Peyer's patch (tissue), 4 donors: ENCODE measurements at regions not wholly inside any gene's neighbourhood (a gene's known extent, or its start where the extent isn't known, plus 50 kb on each side); places are given as distances from the start of the nearest gene placed in this dataset.

Source experiments
- POLR2A ChIP-seq, 2 donors: fragments of 450-650 bp; IDR thresholded peaks; one replicate each; pipeline ENCODE4 v1.5.1; 2017; ENCODE audit warnings: antibody characterized with exemption in 2 of 2, mild to moderate bottlenecking in 2 of 2, moderate library complexity in 2 of 2
- TF ChIP-seq, protein P1 (sequence below), 6 experiments: fragments of 450-650 bp in 4 of 6; fragments of 200-600 bp in 2 of 6; sonication (generic) in 1 of 6; IDR thresholded peaks; one replicate each; pipeline ENCODE4 v1.5.1; 2017 to 2019; ENCODE audit warnings: antibody characterized with exemption in 6 of 6, mild to moderate bottlenecking in 3 of 6, moderate library complexity in 1 of 6

GRCh38 chr5:21398511-21398910 lies 1410.5 kb upstream of the CDH18 start:
- no peak for TF ChIP-seq POLR2A (IDR thresholded peaks at IDR 0.05)
- TF ChIP-seq, protein P1, sequence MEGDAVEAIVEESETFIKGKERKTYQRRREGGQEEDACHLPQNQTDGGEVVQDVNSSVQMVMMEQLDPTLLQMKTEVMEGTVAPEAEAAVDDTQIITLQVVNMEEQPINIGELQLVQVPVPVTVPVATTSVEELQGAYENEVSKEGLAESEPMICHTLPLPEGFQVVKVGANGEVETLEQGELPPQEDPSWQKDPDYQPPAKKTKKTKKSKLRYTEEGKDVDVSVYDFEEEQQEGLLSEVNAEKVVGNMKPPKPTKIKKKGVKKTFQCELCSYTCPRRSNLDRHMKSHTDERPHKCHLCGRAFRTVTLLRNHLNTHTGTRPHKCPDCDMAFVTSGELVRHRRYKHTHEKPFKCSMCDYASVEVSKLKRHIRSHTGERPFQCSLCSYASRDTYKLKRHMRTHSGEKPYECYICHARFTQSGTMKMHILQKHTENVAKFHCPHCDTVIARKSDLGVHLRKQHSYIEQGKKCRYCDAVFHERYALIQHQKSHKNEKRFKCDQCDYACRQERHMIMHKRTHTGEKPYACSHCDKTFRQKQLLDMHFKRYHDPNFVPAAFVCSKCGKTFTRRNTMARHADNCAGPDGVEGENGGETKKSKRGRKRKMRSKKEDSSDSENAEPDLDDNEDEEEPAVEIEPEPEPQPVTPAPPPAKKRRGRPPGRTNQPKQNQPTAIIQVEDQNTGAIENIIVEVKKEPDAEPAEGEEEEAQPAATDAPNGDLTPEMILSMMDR (IDR thresholded peaks at IDR 0.05), result no peak
